ENCODE measurements at regions not wholly inside any gene's neighbourhood (a gene's known extent, or its start where the extent isn't known, plus 50 kb on each side); places are given as distances from the start of the nearest gene placed in this dataset.

DNA sequence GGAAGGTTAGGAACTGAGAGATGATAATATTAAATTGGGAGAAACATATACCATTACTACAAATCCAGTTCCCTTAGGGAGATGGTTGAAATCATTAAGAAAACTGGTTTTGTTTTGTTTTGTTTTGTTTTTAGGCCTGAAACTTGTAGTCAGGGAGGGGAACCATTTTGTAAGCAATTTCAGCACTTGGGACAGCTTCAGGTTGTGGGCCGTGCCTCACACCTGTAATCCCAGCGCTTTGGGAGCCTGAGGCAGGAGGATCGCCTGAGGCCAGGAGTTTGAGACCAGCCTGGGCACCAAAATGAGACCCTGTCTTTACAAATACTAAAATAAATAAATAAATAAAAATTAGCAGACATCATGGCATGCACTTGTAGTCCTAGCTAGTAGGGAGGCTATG, 694.3 kb upstream of the NR5A2 start:
- DNase-seq (ENCODE audit: low read depth), result no peak

DNA sequence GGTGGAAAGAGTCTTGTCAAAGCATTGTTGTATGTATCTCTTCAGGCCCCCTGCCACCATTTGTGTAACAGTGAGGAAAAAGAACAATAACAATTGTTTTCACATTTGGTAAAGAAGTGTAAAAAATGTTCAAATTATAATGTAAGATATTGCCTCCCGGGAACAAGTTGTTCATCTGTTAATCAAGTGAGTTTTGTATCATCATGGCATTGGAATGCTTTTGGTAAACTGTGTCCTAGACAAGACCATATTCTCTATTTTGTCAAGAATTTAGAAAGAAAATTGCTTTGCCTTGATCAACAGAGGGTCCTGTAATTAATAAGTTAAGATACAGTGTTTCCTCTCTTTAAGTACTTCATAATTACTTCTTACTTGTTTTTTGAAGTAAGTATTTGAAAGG, 692.0 kb upstream of the NR5A2 start:
- no peak for DNase-seq (ENCODE audit: low read depth)

DNA sequence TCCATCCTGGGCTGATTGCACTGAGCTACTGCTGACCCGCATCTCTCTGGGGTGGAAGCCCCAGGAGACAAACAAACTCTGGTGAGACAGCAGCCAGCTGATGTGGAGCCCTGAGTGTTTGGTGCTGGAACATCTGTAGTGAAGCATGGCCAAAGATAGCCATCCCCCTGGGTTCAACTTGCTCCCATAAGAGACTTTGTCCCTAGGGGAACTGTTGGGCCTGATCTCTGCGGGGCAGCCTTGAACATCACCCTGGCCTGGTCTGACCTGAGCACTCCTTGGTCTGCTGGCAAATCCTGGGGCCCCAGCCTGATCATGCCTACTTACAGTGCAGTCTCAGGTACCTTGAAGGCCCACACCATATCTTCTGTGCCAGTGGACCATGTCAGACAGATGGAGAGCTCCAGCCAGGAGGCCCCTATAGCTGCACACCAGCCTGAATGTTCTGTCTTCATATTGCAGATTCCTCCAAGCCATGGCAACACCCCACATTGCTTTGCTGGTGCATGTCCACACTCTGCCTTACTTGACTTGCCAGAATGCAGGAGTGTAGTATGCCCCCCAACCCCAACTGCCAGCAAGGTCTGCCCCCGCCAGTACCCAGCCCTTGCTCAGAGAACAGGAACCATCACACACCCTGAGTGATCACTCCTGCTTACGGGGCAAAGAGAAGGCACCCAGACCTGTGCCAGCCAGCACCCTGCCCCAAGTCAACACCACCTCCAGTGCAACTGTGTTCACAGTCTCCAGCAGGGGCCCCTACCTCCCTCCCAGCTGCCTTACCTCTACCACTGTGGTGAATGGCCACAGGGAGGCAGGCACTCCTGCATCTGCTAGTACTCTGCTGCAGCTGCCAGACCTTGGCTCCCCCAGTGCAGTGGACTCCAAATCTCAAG, 690.5 kb upstream of the NR5A2 start:
- no peak for DNase-seq (ENCODE audit: low read depth)

DNA sequence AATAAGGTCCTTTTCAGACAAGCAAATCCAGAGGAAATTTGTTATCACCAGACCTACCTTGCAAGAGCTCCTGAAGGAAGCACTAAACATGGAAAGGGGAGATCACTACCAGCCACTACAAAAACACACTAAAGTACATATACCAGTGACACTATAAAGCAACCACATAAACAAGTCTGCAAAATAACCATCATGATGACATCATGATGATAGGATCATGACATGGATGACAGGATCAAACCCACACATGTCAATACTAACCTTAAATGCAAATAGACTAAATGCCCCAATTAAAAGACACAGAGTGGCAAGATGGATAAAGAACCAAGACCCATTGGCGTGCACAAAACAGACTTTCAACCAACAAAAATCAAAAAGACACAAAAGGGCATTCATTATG, 688.8 kb upstream of the NR5A2 start:
- DNase-seq (ENCODE audit: low read depth), result no peak

DNA sequence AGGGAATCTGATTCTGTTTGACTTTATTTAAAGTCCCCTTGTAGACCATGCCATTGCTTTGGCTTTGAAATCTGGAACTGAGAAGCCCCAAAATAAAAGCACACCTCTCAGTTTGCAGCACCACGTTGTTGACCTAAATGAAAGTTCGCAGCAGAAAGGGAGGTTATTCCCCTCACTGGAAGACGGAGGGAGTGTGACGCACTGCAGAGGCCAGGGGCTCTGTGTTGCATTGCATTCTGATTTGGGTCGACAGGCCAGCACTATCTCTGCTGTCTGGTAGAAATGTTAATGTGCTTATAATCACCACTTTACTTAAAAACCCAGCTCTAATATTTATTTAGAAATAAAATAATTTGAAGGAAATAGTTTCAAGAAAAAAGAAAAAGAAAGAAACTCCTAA, 675.2 kb upstream of the NR5A2 start:
- no peak for DNase-seq (ENCODE audit: low read depth)

DNA sequence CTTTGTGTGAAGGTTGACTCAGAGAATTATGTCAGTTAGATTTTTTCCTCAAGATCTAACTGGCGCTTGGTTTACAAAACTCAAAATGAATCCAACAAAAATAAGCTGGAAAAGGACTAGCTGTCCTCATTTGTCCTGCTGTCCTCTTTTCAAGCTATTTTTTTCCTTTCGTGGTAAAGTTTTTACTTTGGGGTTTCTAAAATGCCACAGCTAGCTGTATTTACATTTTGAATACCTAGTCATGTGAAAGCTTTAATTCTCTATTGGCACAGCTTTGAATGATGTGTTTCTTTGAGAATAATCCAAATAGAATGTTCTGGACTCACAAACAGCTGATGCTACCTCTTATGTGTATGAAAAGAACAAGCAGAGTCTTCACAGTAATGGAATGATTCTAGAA, 673.6 kb upstream of the NR5A2 start:
- no peak for DNase-seq (ENCODE audit: low read depth)

DNA sequence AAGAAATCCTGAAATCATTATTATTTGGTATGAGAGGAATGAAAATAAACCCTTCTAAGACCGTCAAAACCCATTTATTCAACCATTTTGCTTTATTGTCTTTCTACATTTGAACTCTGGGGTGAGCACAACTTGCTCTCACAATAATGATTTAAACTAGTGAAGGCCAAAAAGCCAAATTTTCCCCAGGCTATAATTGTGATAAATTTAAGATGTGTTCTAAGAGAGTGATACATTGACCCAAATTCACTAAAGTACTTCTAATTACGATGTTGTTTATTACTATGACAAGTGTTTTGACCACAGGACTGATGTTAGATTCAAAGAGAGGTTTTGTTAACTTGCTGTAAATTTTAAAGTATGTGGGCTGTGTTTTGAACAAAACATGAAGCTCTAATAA, 670.9 kb upstream of the NR5A2 start:
- no peak for DNase-seq (ENCODE audit: low read depth)

DNA sequence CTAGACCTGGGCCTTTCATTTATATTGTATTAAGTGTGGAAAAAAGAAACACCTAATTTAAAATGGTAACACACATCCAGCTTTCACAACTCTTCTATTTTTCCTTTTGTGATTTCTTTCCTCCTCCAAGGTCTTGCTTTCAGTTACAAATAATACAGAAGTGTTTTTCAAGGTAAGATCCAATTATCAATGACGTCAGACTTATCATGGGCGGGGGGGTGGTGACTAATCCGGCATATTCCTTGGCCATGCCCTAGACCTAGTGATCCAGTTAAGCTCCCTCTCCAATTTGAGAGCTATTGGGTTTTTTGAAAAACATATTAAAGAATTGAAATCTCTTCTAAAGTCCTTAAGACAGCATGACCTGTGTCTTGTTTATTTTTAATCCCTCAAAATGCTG, 669.9 kb upstream of the NR5A2 start:
- DNase-seq (ENCODE audit: low read depth), result no peak

DNA sequence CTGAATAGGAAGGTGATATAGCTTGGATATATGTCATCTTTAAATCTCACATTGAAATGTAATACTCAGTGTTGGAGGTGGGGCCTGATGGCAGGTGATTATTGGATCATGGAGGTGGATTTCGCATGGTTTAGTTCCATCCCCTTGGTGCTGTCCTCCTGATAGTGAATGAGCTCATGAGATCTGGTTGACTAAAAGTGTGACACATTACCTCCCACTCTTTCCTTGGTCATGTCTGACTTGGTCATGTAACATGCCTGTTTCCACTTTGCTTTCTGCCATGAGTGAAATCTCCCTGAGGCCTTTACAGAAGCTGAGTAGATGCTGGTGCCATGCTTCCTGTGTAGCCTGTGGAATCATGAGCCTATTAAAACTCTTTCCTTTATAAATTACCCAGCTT, 664.5 kb upstream of the NR5A2 start:
- DNase-seq (ENCODE audit: low read depth), result no peak

DNA sequence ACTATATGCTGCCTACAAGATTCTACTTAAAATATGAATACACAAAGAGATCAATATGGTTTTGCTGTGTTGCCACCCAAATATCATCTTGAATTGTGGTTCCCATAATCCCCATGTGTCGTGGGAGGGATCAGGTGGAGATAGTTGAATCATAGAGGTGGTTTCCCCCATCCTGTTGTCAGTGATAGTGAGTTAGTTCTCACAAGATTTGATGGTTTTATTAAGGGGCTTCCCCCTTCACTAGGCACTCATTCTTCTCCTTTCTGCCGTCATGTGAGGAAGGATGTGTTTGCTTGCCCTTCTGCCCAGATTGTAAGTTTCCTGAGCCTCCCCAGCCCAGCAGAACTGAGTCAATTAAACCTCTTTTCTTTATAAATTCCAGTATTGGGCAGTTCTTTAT, 654.4 kb upstream of the NR5A2 start:
- DNase-seq (ENCODE audit: low read depth), result no peak

DNA sequence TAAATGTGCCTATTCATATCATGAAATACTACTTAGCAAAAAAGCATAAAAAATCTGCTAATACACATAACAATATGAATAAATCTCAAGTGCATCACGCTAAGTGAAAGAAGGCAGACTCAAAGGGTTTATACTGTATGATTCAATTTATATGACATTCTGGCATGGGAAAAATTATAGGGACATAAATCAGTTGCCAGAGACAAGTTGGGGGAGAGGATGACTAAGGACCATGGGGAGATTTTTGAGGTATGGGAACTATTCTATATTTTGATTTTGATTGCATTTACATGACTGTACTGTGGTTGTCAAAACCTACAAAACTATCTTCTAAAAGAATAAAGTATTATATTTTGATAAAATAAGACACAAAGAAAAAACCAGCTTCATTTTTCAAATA, 650.3 kb upstream of the NR5A2 start:
- no peak for DNase-seq (ENCODE audit: low read depth)

DNA sequence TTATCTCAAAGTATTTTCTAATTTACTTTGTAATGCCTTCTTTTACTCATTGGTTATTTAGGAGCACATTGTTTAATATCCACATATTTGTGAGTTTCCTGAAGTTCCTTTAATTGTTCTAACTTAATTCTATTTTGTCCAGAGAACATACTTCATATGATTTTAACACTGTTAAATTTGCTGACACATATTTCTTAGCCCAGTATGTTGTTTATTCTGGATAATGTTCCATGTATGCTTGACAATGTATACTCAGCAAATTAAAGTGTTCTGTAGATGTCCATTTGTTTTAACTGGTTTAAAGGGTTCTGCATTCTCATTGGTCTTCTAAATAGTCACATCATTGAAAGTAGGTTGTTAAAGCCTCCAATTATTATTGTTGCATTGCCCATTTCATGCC, 643.7 kb upstream of the NR5A2 start:
- DNase-seq (ENCODE audit: low read depth), result no peak

DNA sequence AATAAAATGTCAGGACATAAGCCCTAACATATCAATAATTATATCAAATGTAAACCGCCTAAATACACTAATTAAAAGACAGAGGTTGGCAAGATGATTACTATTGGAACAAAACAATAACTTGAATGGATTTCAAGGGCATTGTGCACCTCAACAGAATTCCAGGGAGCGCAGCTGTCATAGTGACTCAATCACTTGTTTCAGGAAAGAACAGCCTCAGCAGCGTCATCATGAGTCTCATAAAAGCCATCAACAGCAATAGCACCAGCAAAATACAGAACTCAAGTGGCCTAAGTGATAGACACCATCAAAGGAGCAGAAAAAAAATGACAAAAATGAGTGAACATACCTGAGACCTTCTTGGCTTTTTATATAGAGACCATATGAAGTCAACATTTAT, 632.7 kb upstream of the NR5A2 start:
- no peak for DNase-seq (ENCODE audit: low read depth)

DNA sequence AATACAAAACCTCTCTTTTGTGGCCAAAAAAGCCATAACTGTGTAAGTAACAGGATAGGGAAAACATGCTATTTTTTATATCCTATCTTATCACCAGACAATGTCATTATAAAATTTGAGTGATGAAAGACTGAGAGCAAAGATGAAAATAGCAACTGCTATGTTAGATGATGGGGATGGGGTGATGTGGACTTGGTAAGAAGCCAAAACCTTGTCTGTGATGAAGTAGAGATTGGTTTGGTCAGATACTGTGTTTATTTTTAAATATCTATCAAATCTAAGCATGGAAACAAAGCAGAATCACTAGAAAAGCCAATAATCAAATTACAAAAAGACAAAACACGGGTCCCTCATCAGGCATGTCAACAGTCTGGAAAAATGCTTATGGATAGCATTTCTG, 631.1 kb upstream of the NR5A2 start:
- no peak for DNase-seq (ENCODE audit: low read depth)

DNA sequence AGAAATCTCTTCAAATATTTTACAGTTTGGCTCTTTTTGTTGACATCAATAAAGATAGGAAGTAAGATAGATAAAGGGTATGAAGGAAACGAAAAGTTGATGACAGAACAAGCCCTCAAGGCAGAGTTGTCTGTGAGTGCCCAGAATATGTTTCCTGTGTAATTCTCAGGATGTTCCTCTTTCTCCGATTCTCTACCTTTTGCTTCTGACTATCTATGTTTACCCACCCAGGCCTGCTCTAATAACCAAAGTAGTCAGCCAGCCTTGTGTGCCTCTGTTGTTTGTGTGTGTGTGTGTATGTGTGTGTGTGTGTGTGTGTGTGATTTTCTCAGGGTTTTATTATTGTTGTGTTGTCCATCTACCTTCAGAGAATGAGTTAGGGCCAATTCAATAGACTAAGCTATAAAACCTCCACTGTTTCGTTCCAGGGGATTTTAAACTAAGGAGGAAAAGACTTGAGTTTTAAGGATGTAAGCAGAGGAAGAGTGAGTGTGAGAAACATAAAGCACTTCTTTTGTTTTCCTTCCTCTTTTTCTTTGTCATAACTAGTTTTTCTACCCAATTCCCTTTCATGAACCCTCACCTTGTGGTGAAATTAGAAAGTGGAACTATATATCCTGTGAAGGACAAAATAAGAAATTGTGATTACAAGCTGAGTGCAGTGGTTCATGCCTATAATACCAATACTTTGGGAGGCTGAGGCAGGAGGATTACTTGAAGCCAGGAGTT, 627.4 kb upstream of the NR5A2 start:
- no peak for DNase-seq (ENCODE audit: low read depth)

DNA sequence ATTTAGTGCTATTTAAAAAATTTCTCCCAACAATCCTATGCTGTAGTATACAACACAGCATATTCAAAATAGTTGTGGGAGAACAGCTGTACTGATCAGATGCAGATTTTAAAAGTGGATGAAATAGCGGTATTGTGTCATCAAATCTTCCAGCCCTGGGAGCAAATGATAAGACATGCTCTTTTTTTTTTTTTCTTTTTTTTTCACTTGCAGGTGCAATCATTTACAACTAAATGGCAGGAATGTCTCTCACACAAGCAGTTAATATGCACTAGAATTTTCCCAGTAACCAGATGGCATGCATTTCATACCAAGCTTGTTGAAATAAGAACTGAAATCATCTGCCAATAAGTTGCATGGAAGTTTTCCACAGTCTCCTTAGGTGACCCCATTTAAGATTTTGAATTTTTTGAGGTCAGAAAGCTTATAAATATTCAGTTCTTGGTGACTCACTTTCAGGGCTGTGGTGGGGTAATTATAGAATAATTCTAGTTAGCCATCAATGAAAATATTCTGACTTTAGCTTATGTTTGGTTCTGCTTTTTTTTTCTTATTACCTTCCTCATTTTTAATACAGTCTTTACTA, 623.9 kb upstream of the NR5A2 start:
- DNase-seq (ENCODE audit: low read depth), result no peak

DNA sequence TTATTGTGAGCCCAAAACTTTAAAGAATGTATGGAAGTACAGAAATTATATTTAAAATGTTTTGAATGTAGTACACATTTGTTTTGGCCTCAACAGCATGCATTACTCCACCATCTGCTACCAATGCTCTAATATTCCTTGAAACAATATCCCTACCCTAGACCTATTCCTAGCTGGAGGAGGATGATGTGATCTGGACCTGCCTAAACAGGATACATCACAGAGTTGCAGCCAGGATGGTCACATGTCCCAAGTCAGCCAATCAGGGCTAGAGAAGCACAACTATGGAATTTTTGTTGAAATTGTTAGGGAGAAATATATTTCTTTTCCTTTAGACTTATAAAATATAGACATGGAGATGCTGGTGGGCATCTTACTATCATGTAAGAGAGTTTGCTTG, 623.3 kb upstream of the NR5A2 start:
- DNase-seq (ENCODE audit: low read depth), result no peak

DNA sequence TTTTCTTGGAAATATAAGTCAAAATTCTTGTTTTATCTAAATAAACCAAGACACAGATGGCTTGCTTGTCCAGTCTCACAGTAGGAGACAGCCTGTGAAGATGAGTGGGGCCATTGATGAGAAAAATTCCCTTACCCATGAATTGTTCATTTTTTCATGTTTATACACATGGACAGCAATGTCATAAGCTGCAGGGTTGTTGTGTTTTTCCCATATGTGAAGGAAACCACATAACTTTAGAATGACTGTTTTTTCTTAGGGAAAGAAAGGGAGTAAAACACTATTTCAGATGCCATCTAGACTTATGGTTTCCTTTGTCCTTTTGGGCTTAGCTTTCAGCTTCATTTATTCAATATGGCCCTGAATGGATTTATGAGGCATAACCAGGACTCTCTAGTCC, 622.5 kb upstream of the NR5A2 start:
- DNase-seq (ENCODE audit: low read depth), result no peak

DNA sequence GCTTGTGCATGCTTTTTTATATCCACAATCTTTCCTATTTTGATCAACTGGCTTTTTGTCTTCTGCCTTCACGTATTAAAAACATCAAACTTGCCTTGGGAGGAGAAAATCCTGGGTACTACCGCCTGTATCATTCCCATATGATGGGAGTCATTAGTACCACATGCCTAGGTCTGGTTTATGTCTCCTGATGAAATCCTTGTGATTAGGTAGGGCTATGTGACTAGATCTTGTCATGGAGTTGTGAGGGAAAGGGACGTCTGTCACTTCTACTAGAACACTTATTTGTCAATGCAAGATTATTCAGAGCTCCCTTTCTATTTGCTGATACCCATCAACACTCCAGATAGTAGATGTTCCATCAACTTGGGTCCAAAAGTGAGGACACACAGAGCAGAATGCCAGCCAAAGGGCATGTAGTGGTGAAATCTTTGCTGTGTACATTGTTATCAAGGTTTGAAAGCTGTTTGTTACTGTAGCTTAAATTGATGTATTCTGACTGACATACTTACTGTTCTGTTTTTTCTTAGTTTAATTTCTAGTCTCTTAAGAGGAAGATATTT, 621.8 kb upstream of the NR5A2 start:
- DNase-seq (ENCODE audit: low read depth), result no peak

DNA sequence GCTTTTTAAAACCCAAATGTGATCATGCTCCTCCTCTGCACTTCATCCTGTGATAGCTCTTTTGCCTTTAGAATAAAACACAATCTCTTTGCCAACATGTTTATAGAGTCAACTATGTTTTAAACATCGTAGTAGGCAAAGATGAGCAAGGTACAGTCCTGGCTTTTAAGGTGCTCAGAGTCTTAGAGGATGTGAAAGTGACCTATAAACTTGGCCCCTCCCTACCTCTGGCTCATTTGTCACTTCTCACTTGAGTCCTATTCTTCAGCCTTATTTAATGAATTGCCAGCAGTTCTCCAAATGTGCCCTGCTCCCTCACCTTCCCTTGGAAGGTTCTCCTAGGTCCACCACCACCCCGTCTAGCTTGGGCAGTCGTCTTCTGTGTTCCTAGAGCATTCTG, 617.0 kb upstream of the NR5A2 start:
- DNase-seq (ENCODE audit: low read depth), result no peak

DNA sequence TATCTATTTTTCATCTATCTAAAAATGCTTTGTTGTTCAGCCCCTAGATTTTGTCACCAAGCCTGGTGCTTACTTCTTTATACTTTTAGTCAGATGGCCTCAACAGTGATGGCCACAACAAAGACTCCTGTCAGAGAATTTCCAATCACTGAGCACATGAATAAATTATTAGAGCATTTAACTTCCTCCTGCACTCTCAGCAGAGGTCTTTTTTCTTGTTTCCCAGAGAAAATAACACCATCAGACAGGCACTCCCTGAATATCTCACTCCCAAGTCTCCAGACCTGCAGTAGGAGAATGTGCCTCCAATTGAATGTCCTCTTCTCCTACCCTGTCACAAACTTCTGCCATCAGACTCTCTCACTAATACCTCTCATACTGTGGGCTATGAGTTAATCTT, 616.0 kb upstream of the NR5A2 start:
- DNase-seq (ENCODE audit: low read depth), result no peak

DNA sequence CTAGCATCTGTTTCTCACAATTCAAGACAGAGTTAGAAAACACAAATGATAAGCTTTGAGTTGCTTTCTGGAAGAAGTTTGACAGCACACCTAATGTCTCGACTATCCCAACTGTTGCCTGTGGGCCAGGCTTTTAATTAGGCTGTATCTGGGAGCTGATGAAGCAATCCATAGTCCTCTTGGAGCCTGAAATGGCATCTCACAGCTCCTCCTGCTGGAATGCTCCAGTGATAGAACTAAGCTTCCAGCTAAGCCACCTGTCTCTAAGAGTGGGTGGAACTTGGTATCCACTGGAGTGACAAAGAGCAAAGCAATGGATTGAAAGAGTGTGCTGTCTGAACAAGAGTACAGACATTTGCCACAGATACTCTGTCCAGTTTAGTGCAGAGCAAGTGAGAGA, 605.3 kb upstream of the NR5A2 start:
- no peak for DNase-seq (ENCODE audit: low read depth)

DNA sequence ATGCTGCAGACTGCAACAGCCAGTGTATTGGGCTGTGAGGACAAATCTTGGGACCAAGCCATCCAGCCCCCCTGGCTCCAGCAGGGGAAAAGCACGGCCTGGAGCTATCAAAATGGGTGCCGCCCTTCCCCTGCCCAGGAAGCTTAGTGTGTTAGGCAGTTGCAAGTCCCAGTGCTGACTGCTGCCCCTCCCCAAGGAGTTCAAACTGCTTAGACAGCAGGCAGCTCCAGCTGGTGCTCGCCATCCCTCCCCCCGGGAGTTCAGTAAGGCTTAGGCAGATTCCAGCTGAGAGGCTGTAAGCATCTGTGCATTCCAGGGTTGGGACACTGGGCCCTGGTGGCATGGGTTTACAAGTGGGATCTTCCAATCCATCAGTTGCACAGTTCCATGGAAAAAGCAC, 579.6 kb upstream of the NR5A2 start:
- no peak for DNase-seq (ENCODE audit: low read depth)
